ENCODE measurements at regions not wholly inside any gene's neighbourhood (a gene's known extent, or its start where the extent isn't known, plus 50 kb on each side); places are given as distances from the start of the nearest gene placed in this dataset.

DNA sequence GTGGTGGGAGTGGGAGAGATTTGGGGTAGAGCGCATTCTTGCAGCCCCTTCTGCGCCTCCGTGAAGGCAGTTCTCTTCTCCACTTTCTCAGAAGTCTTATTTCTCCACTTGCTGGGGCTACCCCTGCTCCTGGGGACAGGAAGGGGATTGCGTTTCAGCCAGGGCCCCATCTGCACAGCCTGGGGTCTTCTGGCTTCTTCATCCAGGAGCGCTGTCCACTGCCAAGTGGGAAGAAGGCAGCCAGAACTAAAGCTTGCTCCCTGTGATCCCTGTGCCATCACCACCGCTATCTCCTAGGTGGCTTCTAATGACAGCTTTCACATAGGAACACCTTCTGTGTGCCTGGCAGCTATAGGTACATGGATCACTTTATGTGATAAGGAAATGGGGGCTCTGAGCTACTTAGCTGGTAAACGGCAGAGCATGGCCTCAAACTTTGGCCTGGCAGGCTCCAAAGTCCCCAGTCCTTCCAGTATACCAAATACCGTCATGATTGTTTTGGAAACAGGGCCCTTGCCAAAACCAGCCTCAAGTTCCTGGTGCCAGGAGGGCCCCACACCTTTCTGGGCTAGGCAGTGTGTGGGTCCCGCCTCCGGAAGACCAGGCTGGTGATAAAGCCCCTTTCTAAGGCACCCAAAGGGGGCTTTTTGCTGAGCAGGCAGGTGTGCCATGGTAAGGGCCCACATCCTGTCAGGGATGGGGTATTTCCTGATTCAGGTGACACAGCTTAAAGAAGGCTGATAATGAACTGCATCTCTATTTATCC lies 60.4 kb upstream of the PAX6 start:
- Histone ChIP-seq H3K4me3 (IDR thresholded peaks at IDR 0.05; ENCODE audit: insufficient read depth, low read depth, low read length) (no peak overlapping the region), H2AFZ (ENCODE audit: low read depth) (no peak overlapping the region), H3K79me2 (ENCODE audit: insufficient read depth, low read depth) (no peaks in the 10 kb centered on the region), H3K36me3 (ENCODE audit: insufficient read depth) (no peaks in the 10 kb centered on the region), H4K20me1 (ENCODE audit: insufficient read depth) (no peaks in the 10 kb centered on the region), H3K9ac (no peak overlapping the region), H3K4me2 (no peak overlapping the region), H3K4me1 (ENCODE audit: low read depth, poor library complexity, severe bottlenecking) (no peaks in the 10 kb centered on the region), H3K27ac (no peak overlapping the region), H3K27me3 (ENCODE audit: insufficient read depth, low read depth) (no peaks in the 10 kb centered on the region)
- TF ChIP-seq, protein P1, sequence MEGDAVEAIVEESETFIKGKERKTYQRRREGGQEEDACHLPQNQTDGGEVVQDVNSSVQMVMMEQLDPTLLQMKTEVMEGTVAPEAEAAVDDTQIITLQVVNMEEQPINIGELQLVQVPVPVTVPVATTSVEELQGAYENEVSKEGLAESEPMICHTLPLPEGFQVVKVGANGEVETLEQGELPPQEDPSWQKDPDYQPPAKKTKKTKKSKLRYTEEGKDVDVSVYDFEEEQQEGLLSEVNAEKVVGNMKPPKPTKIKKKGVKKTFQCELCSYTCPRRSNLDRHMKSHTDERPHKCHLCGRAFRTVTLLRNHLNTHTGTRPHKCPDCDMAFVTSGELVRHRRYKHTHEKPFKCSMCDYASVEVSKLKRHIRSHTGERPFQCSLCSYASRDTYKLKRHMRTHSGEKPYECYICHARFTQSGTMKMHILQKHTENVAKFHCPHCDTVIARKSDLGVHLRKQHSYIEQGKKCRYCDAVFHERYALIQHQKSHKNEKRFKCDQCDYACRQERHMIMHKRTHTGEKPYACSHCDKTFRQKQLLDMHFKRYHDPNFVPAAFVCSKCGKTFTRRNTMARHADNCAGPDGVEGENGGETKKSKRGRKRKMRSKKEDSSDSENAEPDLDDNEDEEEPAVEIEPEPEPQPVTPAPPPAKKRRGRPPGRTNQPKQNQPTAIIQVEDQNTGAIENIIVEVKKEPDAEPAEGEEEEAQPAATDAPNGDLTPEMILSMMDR (conservative IDR thresholded peaks at IDR 0.05; ENCODE audit: low read depth, low read length), result no peak; the same call in none of the 2 replicates

DNA sequence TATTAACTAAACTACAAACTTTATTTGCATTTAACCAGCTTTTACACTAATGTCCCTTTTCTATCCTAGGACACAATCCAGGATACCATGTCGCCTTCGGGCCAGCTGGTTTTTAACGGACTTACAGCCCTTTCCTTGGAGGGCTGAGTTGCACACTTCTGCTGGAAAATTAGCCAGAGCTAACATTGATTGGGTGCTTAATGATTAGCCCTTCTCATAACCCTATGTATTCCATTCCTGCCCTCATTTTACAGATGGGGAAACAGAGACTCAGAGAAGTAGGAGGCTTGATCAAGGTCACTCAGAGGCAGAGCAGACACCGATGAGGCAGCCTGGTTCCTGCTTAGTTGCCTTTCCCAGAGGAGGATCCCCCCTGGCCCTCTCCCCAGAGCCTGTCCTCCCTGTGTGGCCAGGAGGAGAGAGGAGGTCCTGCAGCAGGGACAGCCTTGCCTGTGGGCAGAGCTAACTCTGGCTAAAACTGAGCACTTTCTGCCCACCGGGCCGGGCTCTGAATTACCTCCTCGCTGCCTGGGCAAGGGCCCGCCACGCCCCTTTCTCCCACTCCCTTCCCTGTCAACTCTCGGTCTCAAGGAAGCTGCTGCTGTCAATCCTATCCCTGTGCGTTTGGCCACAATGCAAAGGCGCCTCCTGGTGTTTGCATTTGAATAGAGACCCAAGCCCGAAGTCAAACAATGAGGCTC lies 59.6 kb upstream of the PAX6 start:
- no peak overlapping the region for H2AFZ ChIP-seq (ENCODE audit: low read depth)
- no peaks in the 10 kb centered on the region for H3K4me1 ChIP-seq (ENCODE audit: low read depth, poor library complexity, severe bottlenecking)
- no peaks in the 10 kb centered on the region for H3K36me3 ChIP-seq (ENCODE audit: insufficient read depth)
- H3K27ac ChIP-seq, result no peak overlapping the region
- H4K20me1 ChIP-seq (ENCODE audit: insufficient read depth), result no peaks in the 10 kb centered on the region
- H3K79me2 ChIP-seq (ENCODE audit: insufficient read depth, low read depth), result no peaks in the 10 kb centered on the region
- no peaks in the 10 kb centered on the region for H3K27me3 ChIP-seq (ENCODE audit: insufficient read depth, low read depth)
- H3K4me3 ChIP-seq (IDR thresholded peaks at IDR 0.05; ENCODE audit: insufficient read depth, low read depth, low read length), result no peak overlapping the region
- no peak overlapping the region for H3K9ac ChIP-seq
- TF ChIP-seq, protein P1 (conservative IDR thresholded peaks at IDR 0.05; ENCODE audit: low read depth, low read length), result peak; percentile 64
- no peak overlapping the region for H3K4me2 ChIP-seq

DNA sequence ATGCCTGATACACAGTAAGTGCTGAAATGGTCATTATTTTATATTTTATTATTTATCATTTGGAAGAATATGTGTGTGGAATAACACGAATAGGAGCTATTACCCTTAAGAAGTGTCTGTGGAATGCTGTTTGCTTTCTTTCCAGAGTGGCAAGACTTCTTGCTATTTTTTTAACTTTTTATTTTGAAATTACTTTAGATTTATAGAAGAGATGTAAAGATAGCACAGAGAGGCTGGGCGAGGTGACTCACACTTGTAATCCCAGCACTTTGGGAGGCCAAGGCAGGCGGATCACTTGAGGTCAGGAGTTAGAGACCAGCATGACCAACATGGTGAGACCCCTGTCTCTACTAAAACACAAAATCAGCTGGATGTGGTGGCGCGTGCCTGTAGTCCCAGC lies 58.9 kb upstream of the PAX6 start:
- Histone ChIP-seq H3K36me3 (ENCODE audit: insufficient read depth) (no peaks in the 10 kb centered on the region), H3K4me2 (no peak overlapping the region)

DNA sequence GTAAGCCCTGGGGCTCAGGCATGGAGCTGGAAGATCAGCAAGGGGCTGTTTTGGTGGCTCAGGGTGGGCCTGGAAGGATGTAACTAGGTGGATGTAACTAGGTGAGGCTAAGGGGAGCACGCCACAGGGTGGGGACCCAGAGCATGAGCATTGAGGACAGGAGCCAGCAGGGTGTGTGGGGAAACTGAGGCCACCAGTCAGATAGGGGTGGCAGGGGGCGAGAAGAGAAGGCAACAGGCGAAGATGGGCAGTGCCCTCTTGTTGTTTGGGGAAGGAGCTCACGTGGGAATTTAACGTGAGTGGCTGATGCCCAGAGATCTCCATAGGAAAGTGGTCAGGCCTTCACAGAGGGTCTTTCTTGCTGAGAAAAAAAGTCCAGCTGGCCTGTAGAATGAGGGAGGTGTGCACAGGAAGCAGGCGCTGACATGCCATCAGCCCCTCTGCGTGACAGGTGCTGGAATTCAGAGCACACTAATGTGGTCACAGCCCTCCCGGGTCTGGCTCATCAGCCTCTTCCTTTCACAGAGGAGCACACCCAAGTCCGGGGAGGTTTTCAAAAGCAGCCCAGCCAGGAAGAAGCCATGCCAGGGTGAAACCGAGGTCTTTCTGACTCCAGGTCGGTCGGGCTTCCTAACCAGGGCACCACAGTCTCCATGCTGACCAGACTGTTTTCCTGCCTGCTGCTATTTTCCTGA lies 54.6 kb upstream of the PAX6 start:
- H3K27ac ChIP-seq, result no peak overlapping the region
- H3K79me2 ChIP-seq (ENCODE audit: insufficient read depth, low read depth), result no peaks in the 10 kb centered on the region
- no peaks in the 10 kb centered on the region for H4K20me1 ChIP-seq (ENCODE audit: insufficient read depth)
- no peak overlapping the region for H3K9ac ChIP-seq
- TF ChIP-seq, protein P1 (conservative IDR thresholded peaks at IDR 0.05; ENCODE audit: low read depth, low read length), result no peak
- no peak overlapping the region for H2AFZ ChIP-seq (ENCODE audit: low read depth)
- no peak overlapping the region for H3K4me3 ChIP-seq (IDR thresholded peaks at IDR 0.05; ENCODE audit: insufficient read depth, low read depth, low read length)
- H3K4me2 ChIP-seq, result no peak overlapping the region
- no peaks in the 10 kb centered on the region for H3K4me1 ChIP-seq (ENCODE audit: low read depth, poor library complexity, severe bottlenecking)
- H3K36me3 ChIP-seq (ENCODE audit: insufficient read depth), result no peaks in the 10 kb centered on the region
- H3K27me3 ChIP-seq (ENCODE audit: insufficient read depth, low read depth), result no peaks in the 10 kb centered on the region

More for the DNA sequence above, 58.9 kb upstream of the PAX6 start:
- Histone ChIP-seq H4K20me1 (ENCODE audit: insufficient read depth) (no peaks in the 10 kb centered on the region), H3K27ac (no peak overlapping the region), H3K79me2 (ENCODE audit: insufficient read depth, low read depth) (no peaks in the 10 kb centered on the region), H3K4me3 (IDR thresholded peaks at IDR 0.05; ENCODE audit: insufficient read depth, low read depth, low read length) (no peak overlapping the region), H2AFZ (ENCODE audit: low read depth) (no peak overlapping the region), H3K27me3 (ENCODE audit: insufficient read depth, low read depth) (no peaks in the 10 kb centered on the region), H3K4me1 (ENCODE audit: low read depth, poor library complexity, severe bottlenecking) (no peaks in the 10 kb centered on the region), H3K9ac (no peak overlapping the region)
- TF ChIP-seq, protein P1 (conservative IDR thresholded peaks at IDR 0.05; ENCODE audit: low read depth, low read length), result no peak

Data from KMS-11 (cell line).